ENCODE measurements at regions not wholly inside any gene's neighbourhood (a gene's known extent, or its start where the extent isn't known, plus 50 kb on each side); places are given as distances from the start of the nearest gene placed in this dataset.

- no peak for TF ChIP-seq CTCF (IDR thresholded peaks at IDR 0.05; ENCODE audit: extremely low read depth, missing control alignments)
Measured at GRCh38 chr2:144206019-144206418, 313.9 kb downstream of the ZEB2 start.

GRCh38 chr2:144201868-144202468, 318.0 kb downstream of the ZEB2 start:
- no peak for TF ChIP-seq CTCF (IDR thresholded peaks at IDR 0.05; ENCODE audit: extremely low read depth, missing control alignments)
- DNase-seq (ENCODE audit: low spot score) = no peak

More at GRCh38 chr2:144206019-144206418, 313.9 kb downstream of the ZEB2 start:
- DNase-seq (ENCODE audit: low spot score) = no peak

GRCh38 chr2:144201126-144201525, 318.8 kb downstream of the ZEB2 start:
- no peak for TF ChIP-seq CTCF (IDR thresholded peaks at IDR 0.05; ENCODE audit: extremely low read depth, missing control alignments)
- DNase-seq (ENCODE audit: low spot score) = no peak

DNA sequence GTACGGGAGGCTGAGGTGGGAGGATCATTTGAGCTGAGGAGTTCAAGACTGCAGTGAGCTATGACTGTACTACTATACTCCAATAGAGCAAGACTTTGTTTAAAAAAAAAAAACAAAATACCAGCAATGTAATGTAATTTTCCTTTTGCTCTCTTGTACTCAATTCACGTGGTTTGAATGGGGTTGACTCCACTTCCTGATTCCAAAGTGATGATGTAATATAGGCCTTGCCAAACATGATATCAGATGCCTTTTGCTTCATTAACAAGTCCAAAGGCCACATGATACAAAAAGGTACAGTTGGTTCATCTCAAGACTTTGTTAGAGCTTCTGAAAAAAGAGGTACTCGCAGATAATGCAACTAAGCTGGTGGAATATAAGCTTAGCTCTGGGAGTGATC, 321.8 kb downstream of the ZEB2 start:
- no peak for TF ChIP-seq CTCF (IDR thresholded peaks at IDR 0.05; ENCODE audit: extremely low read depth, missing control alignments)
- DNase-seq (ENCODE audit: low spot score) = no peak

DNA sequence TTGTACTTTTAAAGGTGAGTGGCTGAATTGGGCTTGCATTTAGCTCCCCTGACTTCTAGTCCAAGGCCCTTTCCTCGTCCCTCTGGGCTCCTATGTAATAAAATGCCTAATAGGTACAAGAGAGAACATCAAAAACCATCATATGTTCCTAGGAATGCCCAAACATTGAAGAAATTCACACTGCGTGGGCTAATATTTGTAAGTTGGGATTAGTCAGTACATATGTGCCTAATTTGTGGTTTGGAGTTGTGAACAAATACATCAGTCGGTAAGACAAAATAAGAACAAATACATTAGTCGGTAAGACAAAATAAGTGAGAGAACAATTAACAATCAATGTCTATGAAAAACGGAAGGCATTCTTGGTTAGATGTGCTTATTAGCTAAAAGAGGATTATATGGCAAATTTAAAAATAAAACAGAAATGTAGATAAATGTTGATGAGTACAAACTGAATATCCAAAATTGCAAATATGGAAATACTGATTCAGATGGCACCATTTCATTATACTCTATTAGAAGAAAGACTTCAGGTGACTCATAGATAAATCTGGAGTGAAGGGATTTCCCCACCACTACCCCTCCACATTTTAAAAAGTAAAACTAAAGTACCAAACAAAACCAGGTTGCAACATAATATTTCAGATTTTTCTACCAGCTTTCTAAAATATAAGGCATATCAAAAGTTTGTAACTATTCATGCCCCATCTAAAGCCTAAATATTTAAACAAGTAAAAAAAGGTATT, 325.4 kb downstream of the ZEB2 start:
- TF ChIP-seq CTCF (IDR thresholded peaks at IDR 0.05; ENCODE audit: extremely low read depth, missing control alignments) = no peak
- peak; percentile 8 for DNase-seq (ENCODE audit: low spot score)

- TF ChIP-seq CTCF (IDR thresholded peaks at IDR 0.05; ENCODE audit: extremely low read depth, missing control alignments) = no peak
- DNase-seq (ENCODE audit: low spot score) = no peak
Measured at GRCh38 chr2:144190908-144191605, 328.9 kb downstream of the ZEB2 start.

DNA sequence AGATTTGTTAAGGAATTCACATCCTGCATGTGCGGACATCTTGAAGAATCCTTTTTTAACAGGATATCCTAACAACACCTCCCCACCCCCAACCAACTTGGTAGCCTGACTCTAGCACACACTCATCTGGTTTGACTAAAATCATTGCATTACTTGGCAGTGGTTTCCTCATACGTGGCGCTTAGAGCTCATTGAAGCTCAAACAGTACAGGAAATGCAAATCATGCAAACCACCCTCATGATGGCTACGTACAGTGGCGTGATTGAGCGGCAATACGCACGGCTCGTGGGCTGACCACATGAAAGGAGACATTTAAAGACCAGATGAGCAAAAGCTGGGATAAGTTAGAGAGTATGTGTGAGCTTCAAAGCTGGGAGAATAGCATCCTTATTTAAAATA, 336.2 kb downstream of the ZEB2 start:
- peak; percentile 21 for DNase-seq (ENCODE audit: low spot score)
- no peak for TF ChIP-seq CTCF (IDR thresholded peaks at IDR 0.05; ENCODE audit: extremely low read depth, missing control alignments)

Data from GM20000 (cell line).